Heart left ventricle (tissue), 13 donors: ENCODE measurements at regions not wholly inside any gene's neighbourhood (a gene's known extent, or its start where the extent isn't known, plus 50 kb on each side); places are given as distances from the start of the nearest gene placed in this dataset.

Source experiments
- POLR2A ChIP-seq, 2 donors: fragments of 450-650 bp; IDR thresholded peaks; one replicate each; pipeline ENCODE4 v1.6.1; 2017; ENCODE audit warnings: antibody characterized with exemption in 2 of 2, mild to moderate bottlenecking in 2 of 2, moderate library complexity in 2 of 2
- TF ChIP-seq, protein P1 (sequence below), 12 donors: fragments of 200-600 bp; sonication (generic) in 4 of 12; IDR thresholded peaks; one replicate each; pipeline versions ENCODE4 v1.5.0 to v1.8.0; 2018 to 2022; ENCODE audit warnings: antibody characterized with exemption in 12 of 12, mild to moderate bottlenecking in 5 of 12
- donor health status: ischemic (EF 13 %, LVEDD 7.1; RV severe dilation, severe dysfunction).
- donor health status: DM: no; HTN: yes; CAD: no.
- donor health status: DM: no; HTN: no; CAD: no.
- donor health status: ischemic (EF 25% LVEDD 6.9; RV normal size, moderate dysfunction).
- donor health status: ischemic (EF 25% LVEDD 5.7; RV mildly dilated, moderate dysfunction).
- donor health status: ischemic (EF 35%, LVEDD 5.7; RV mildly dilated, moderate dysfunction).
- donor health status: nonischemic (EF 11% LVEDD 7.7; RV severe dilation, severe dysfunction).
- donor health status: DM: yes; HTN: yes; CAD: no.
- donor health status: PGD.
- donor health status: ischemic (EF 29% LVEDD 5.4; RV normal size, mild dysfunction).
- donor health status: nonischemic (EF 23%, LVEDD 6.1; RV moderate dilation, normal function).

DNA sequence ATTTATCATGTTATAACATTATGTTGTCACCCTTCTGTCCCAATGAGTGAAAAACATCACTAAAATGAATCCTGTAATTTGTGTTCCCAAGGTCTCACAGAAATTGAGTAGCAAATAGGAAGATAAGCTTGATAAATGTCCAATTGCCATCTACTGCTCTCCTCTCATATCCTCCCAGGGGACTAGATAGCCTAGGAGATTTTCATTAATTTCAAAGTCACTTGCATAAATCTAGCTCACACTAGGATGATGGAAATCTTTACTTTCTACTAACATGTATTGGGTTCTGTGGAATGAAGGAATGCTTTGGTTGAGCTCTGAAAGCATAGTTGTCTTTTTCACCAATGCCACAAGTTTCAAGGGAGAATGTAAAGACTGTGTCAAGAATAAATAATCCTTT lies 605.5 kb upstream of the CDH7 start:
- TF ChIP-seq, protein P1, sequence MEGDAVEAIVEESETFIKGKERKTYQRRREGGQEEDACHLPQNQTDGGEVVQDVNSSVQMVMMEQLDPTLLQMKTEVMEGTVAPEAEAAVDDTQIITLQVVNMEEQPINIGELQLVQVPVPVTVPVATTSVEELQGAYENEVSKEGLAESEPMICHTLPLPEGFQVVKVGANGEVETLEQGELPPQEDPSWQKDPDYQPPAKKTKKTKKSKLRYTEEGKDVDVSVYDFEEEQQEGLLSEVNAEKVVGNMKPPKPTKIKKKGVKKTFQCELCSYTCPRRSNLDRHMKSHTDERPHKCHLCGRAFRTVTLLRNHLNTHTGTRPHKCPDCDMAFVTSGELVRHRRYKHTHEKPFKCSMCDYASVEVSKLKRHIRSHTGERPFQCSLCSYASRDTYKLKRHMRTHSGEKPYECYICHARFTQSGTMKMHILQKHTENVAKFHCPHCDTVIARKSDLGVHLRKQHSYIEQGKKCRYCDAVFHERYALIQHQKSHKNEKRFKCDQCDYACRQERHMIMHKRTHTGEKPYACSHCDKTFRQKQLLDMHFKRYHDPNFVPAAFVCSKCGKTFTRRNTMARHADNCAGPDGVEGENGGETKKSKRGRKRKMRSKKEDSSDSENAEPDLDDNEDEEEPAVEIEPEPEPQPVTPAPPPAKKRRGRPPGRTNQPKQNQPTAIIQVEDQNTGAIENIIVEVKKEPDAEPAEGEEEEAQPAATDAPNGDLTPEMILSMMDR (IDR thresholded peaks at IDR 0.05): no peak
- TF ChIP-seq POLR2A (IDR thresholded peaks at IDR 0.05): no peak
